ENCODE measurements at regions not wholly inside any gene's neighbourhood (a gene's known extent, or its start where the extent isn't known, plus 50 kb on each side); places are given as distances from the start of the nearest gene placed in this dataset.
"Not testable (repeated sequence)": the region's sequence is repeated elsewhere in the genome, so short reads cannot be mapped to it uniquely, and the experiment has no call there.

DNA sequence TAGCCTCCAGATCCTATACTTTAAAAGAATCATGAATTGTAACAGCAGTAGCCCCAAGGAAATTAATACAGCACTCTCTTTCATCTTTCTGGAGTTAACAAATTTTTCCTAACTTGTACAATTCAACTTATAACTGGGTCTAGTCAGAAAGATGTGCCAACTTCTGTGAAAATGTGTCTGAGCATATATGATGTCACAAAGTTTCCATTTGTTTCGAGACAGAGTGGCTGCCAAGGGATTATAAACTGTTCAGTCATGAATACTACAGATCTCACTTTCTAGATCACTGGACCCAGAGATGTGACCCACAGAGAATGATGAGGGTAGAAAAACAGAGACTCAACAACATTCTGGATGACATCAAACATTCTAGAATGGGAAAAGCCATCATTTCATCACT is 249.2 kb upstream of the PHF14 start:
- no peak for DNase-seq

DNA sequence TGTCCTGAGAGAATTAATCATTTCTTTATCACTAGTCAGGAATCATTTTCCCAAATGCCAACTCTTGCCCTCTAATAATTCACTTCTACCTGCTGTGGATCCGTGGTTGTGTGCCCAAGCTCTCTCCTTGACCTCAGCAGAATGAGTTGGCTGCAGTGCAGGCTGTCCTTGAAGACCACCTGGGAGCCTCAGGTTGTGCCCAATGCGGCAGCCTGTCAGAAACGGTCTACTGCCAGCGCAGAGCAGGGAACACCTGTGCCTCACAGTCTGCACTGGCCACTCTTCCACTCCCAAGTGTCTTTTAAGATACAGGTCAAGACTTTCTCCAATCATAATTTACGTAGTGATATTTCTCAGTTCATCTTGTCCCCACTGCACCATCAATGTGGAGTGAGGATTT is 246.0 kb upstream of the PHF14 start:
- DNase-seq, result no peak

DNA sequence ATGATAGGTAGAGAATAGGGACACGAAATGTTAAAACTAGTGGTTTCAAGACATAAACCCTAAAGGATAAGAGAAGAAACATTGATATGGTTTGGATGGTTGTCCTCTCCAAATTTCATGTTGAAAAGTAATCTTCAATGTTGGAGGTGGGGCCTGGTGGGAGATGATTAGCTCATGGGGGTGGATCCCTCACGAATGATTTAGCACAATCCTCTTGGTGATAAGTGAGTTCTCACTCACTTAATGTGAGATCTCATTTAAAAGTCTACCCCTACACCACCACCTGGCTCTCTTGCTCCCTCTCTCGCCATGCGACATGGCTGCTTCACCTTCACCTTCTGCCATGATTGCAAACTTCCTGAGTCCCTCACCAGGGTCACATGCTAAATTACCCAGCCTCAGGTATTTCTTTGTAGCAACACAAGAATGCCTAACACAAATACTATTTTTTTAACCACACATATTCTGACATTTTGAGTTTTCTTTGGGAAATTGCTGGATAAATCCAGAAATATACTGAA is 242.4 kb upstream of the PHF14 start:
- peak; percentile 10 for DNase-seq

GRCh38 chr7:10733747-10734146 is 239.9 kb upstream of the PHF14 start:
- no peak for DNase-seq

- DNase-seq, result peak; percentile 34
Observed at GRCh38 chr7:10734595-10734994, 239.1 kb upstream of the PHF14 start.

- no peak for DNase-seq
Observed at GRCh38 chr7:10739401-10739800, 234.3 kb upstream of the PHF14 start.

- DNase-seq, result no peak
Observed at GRCh38 chr7:10740805-10741204, 232.9 kb upstream of the PHF14 start.

GRCh38 chr7:10756981-10757380 is 216.7 kb upstream of the PHF14 start:
- DNase-seq, result no peak

- DNase-seq, result no peak
Observed at GRCh38 chr7:10759120-10759519, 214.6 kb upstream of the PHF14 start.

GRCh38 chr7:10767771-10768170 is 205.9 kb upstream of the PHF14 start:
- no peak for DNase-seq

- DNase-seq, result no peak
Observed at GRCh38 chr7:10770176-10770575, 203.5 kb upstream of the PHF14 start.

- no peak for DNase-seq
Observed at GRCh38 chr7:10773430-10773829, 200.2 kb upstream of the PHF14 start.

DNA sequence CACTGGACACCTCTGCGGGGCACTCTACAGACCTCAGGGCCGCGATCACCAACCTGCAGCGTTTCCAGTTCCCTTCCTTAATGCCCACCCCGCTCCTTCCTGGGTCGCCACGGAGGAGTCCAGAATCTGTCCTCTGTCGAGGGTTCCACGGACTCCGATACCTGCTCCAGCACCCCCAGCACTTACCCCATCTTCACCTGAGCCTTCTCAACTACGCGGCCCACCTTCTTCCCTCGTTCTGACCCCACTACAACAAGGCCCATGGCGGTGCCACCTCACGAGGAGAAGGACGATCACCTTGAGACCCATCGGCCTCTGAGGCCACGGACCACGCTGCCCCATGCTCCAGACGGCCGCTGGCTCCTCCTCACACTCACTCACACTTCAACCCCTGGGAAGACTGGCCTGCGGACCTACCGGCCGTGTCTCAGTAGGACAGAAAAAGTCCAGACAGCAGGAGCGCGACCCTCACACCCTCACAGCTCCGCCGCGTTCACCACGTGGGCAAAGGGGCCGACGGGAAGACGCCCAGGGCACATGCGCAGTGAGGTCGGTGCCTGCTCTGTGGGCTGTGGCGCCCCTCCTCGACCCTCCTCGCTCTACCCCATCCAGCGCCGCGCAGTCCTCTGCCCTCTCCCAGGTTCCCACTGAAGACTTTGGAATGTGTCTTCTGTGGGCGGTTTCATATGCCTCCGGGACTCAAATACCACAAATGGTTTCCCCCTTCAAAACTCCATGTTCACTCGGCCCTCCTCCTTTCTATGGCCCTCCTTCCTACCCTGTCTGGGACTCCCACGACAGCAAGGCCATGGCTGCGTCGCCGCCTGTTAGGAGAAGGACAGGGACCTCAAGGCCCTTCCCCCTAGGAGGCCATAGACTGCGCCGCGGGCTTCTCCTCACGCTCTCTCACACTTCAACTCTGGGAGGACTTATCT is 193.9 kb upstream of the PHF14 start:
- DNase-seq, result no peak

GRCh38 chr7:10780400-10780747 is 193.3 kb upstream of the PHF14 start:
- DNase-seq, result no peak

DNA sequence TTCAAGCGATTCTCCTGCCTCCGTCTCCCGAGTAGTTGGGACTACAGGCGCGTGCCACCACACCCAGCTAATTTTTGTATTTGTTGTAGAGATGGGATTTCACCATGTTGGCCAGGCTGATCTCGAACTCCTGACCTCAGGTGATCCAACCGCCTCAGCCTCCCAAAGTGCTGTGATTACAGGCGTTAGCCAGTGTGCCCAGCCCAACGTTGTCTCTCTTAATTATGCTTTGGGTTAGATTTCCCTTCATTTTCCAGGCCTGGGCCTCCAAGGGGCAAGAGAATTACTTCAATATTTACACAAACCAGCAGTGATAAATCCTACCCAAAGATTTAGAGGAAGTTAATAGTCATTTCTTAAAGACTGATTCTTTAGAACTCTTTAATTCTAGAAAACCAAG is 186.7 kb upstream of the PHF14 start:
- not testable (repeated sequence) for DNase-seq

- DNase-seq, result peak; percentile 11
Observed at GRCh38 chr7:10789170-10789569, 184.5 kb upstream of the PHF14 start.

DNA sequence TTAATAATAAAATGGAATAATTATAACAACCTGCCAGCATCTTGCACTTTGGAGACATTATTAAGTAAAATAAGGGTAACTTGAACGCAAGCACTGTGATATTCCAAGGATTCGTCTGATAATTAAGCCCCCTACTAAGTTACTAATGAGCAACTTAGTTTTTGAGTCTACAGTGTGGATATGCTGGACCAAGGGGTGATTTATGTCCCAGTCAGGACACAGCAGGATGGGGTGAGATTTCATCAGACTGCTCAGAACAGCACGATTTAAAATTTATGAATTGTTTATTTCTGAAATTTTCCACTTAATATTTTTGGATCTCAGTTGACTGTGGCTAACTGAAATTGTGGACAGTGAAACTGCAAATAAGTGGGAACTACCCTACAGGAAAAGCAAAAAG is 182.8 kb upstream of the PHF14 start:
- no peak for DNase-seq

DNA sequence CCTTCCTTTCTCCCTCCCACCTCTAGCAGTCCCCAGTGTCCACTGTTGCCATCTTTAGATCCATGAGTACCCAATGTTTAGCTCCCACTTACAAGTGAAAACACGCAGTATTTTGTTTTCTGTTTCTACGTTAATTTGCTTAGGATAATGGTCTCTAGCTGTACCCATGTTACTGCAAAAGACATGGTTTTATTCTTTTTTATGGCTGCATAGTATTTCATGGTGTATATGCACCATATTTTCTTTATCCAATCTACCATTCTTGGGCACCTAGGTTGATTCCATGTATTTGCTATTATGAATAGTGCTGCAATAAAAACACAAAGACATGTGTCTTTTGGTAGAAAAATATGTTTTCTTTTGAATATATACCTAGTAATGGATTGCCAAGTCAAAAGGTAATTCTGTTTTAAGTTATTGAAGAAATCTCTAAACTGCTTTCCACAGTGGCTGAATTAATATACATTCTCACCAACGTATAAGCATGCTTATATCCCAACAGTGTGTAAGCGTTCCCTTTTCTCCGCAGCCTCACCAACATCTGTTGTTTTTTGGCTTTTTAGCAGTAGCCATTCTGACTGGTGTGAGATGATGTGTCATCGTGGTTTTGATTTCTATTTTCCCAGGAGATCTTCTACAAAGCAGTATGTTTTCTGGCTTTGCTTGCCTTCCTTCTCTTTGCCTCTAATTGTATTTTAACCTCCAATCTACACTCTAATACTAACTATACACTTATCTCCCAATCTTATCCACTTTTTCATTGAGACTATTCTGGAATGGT is 179.5 kb upstream of the PHF14 start:
- no peak for DNase-seq

DNA sequence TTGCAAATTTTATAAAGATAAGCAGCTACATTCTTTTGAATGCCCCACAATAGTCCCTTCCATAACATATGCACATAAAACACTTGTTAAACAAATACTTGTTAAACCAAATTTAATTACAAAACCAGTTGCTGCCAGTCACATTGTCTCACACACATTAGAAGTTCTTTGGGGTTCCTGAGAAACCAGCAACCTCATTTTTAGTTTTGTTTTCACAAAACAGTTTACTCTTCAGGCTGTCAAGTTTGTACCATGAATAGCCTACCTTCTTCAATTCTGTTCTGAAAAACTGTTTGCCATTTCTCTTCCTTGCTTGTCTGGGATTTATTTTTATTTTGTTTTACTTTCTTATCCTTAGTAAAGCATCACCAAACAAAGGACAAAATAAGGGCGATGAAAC is 176.5 kb upstream of the PHF14 start:
- no peak for DNase-seq

DNA sequence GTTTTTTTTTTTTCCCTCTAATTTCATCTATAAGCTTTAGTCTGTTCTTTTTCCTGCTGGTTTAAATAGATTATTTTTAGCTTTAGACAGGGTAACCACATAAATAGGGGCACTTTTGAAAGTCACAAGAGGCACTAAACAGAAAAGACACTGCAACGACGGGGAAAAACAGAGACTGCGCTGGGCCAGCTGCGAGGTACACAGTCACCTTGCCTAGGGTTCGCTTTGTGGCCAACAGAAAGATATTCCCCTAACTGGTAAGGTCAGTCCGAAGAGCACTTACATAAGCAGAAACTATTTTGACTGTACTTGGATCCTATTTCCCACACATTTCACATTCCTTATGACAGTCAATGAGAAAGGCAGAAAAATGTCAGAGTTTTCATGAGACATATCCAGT is 175.6 kb upstream of the PHF14 start:
- DNase-seq, result no peak

DNA sequence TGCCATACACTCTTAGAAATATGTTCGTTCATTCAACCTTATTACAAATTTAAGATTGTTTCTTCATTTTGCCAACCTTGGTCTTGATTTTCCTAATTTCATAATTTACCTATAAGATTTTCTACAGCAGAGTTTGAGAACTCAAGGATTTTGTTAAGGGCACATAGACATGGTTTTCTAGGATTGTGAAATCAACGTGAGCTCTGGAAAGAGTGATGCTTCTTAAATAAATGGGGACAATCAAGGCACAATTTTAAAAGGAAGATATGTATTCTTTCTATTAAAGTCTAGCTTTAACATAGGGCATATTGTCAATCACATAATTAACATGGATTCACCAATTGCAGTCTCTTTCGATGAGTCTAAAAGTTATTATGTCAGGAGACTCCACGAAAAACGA is 174.2 kb upstream of the PHF14 start:
- DNase-seq, result no peak

- DNase-seq, result no peak
Observed at GRCh38 chr7:10802011-10802410, 171.7 kb upstream of the PHF14 start.

DNA sequence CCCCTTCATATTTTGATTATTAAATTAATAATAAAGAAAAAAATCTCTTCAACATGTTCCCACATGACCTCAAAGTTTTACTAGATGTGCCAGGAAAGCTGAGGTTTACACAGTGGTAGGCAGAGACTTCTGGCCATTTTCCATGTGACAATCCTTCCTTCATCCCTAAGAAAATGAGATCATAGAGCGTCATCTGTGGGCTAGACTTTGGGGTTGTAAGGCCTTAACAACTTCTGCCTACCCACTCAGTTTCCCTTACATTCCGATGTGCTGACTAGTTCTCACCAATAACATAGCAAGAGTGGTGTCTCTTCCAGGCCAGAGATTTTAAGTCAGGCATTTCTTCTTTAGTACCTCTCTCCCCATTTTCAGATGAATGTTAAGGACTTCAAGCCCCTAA is 171.1 kb upstream of the PHF14 start:
- DNase-seq, result no peak

DNA sequence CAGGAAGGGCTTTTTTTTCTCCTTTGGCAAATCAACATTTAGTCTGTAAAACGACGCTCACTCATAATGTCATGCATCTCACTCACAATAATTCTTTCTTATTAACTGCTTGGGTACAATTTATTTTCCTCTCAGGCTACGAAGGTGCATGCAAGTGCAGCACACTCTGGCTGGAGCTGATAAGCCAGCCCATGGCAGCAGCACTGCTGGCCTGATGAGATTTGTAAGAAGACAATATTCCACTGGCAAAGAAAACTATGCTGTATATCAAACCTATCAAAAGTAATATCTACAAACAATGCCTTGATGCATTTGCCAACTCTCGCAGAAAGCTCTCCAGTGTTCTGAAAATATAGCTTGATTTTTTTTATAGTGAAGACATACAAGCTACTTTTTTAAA is 170.0 kb upstream of the PHF14 start:
- DNase-seq, result peak; percentile 31

Data from OCI-M1 (cell line).